ENCODE measurements at regions not wholly inside any gene's neighbourhood (a gene's known extent, or its start where the extent isn't known, plus 50 kb on each side); places are given as distances from the start of the nearest gene placed in this dataset.

- POLR2A ChIA-PET, result no interaction called here
- no peak overlapping the region for H3K4me2 ChIP-seq (ENCODE audit: low read length)
- intact Hi-C loops (cut with micrococcal nuclease), result no loop called here
- no peak overlapping the region for H3K9ac ChIP-seq (ENCODE audit: low read length)
- no peaks in the 10 kb centered on the region for H3K36me3 ChIP-seq (ENCODE audit: control insufficient read depth in 1 of 2, insufficient read depth in 2 of 2, low read length in 2 of 2)
- H3K27me3 ChIP-seq (ENCODE audit: insufficient read depth, low read length), result no peaks in the 10 kb centered on the region
- DNase-seq (ENCODE audit: low read depth, low spot score) (no peak), ATAC-seq (no peak)
- H3K27ac ChIP-seq (ENCODE audit: low read depth, low read length), result no peak overlapping the region
- H3K4me3 ChIP-seq (replicated peaks in 1 of 2; ENCODE audit: low read depth in 1 of 2, low read length in 2 of 2), result no peak overlapping the region
- H2AFZ ChIP-seq (ENCODE audit: low read depth, low read length, poor library complexity, severe bottlenecking), result no peak overlapping the region
- no peaks in the 10 kb centered on the region for H3K9me3 ChIP-seq (ENCODE audit: control insufficient read depth in 1 of 2, insufficient read depth in 1 of 2, low read depth in 1 of 2, low read length in 2 of 2)
- TF ChIP-seq ELF1 (IDR thresholded peaks at IDR 0.05; ENCODE audit: borderline replicate concordance, low read depth) (no peak), SP1 (IDR thresholded peaks at IDR 0.05; ENCODE audit: low read depth) (no peak), ZFX (IDR thresholded peaks at IDR 0.05) (no peak), ZBTB33 (IDR thresholded peaks at IDR 0.05; ENCODE audit: extremely low read depth, insufficient replicate concordance, low read length) (no peak), YY1 (IDR thresholded peaks at IDR 0.05; ENCODE audit: extremely low read depth, insufficient replicate concordance, low read depth, low read length) (no peak), POLR2AphosphoS5 (IDR thresholded peaks at IDR 0.05; ENCODE audit: low read depth, low read length) (no peak), EGR1 (IDR thresholded peaks at IDR 0.05; ENCODE audit: low read depth) (no peak), POLR2A (IDR thresholded peaks at IDR 0.05; ENCODE audit: borderline replicate concordance, extremely low read depth, insufficient read depth, insufficient read length) (no peak), FOSL1 (IDR thresholded peaks at IDR 0.05; ENCODE audit: low read depth) (no peak), SIN3A (IDR thresholded peaks at IDR 0.05; ENCODE audit: low read depth) (no peak), CEBPB (IDR thresholded peaks at IDR 0.05; ENCODE audit: low read depth) (no peak), SRF (IDR thresholded peaks at IDR 0.05; ENCODE audit: low read depth) (no peak), MAX (IDR thresholded peaks at IDR 0.05) (no peak), CBX3 (IDR thresholded peaks at IDR 0.05; ENCODE audit: low read depth) (no peak), ZNF274 (IDR thresholded peaks at IDR 0.05; ENCODE audit: low read depth, low read length) (no peak), RAD21 (IDR thresholded peaks at IDR 0.05; ENCODE audit: low read depth) (no peak), EZH2 (IDR thresholded peaks at IDR 0.05) (no peak), CTCF (IDR thresholded peaks at IDR 0.05 in 2 of 3, conservative IDR thresholded peaks at IDR 0.05 in 1 of 3; ENCODE audit: borderline replicate concordance in 1 of 3, insufficient read depth in 1 of 3, low read depth in 2 of 3, low read length in 2 of 3) (no peak), JUND (IDR thresholded peaks at IDR 0.05) (no peak)
- H3K4me1 ChIP-seq (ENCODE audit: control insufficient read depth in 1 of 2, insufficient read depth in 2 of 2, low read length in 2 of 2), result no peaks in the 10 kb centered on the region
- H3K9me2 ChIP-seq (ENCODE audit: insufficient read depth), result no peaks in the 10 kb centered on the region
- RAD21 ChIA-PET (ENCODE audit: low non-redundant PET in 1 of 2, low total read pairs in 2 of 2, uncharacterized antibody in 2 of 2, unreplicated experiment in 2 of 2), result no interaction called here
- no peaks in the 10 kb centered on the region for H4K20me1 ChIP-seq (ENCODE audit: insufficient read depth)
- BruUV-seq (replicated peaks), result no TSS peak
- CTCF ChIA-PET, result no interaction called here
- H3K79me2 ChIP-seq (ENCODE audit: insufficient read depth, low read length), result no peaks in the 10 kb centered on the region
Observed at GRCh38 chr16:65728652-65729051, 606.8 kb upstream of the CDH11 start.
